ENCODE measurements at regions not wholly inside any gene's neighbourhood (a gene's known extent, or its start where the extent isn't known, plus 50 kb on each side); places are given as distances from the start of the nearest gene placed in this dataset.

GRCh38 chr3:55160241-55160983 is 232.6 kb upstream of the LRTM1 start:
- no peaks in the 10 kb centered on the region for H3K36me3 ChIP-seq (ENCODE audit: control insufficient read depth, insufficient read depth, low read length)
- no peaks in the 10 kb centered on the region for H3K9me3 ChIP-seq (ENCODE audit: control insufficient read depth, insufficient read depth, low read length)
- no peak overlapping the region for H3K27ac ChIP-seq (ENCODE audit: low read depth, low read length)
- no peak overlapping the region for H3K9ac ChIP-seq (ENCODE audit: low read depth, low read length)
- H3K4me1 ChIP-seq (ENCODE audit: control insufficient read depth, insufficient read depth, low read length): no peaks in the 10 kb centered on the region; the same call in 1 of the 2 replicates
- H3K4me3 ChIP-seq (ENCODE audit: low read depth, low read length): no peak overlapping the region
- no peaks in the 10 kb centered on the region for H3K27me3 ChIP-seq (ENCODE audit: control insufficient read depth, insufficient read depth, low read length)

DNA sequence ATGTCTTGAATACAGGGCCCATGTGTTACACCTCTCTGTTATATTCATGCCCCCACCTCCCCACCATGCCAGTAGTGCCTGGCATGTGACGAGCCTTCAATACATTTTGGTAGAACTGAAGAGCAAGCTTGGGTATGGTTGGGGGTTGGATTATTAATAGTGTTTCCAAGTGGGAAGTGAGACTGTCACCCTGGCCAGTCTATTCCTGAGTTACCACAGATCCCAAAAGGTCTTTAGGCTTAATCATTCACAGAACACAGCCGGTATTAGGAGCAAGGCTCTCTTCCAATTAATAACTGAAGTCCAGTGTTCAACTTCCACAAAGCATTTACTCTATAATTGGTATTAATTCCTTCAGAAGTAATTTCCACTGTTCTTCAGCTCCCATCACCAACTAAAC is 231.9 kb upstream of the LRTM1 start:
- Histone ChIP-seq H3K4me3 (ENCODE audit: low read depth, low read length) (no peak overlapping the region), H3K9me3 (ENCODE audit: control insufficient read depth, insufficient read depth, low read length) (no peaks in the 10 kb centered on the region), H3K27ac (ENCODE audit: low read depth, low read length) (no peak overlapping the region), H3K4me1 (ENCODE audit: control insufficient read depth, insufficient read depth, low read length) (no peaks in the 10 kb centered on the region; the same call in 1 of the 2 replicates), H3K36me3 (ENCODE audit: control insufficient read depth, insufficient read depth, low read length) (no peaks in the 10 kb centered on the region), H3K27me3 (ENCODE audit: control insufficient read depth, insufficient read depth, low read length) (no peaks in the 10 kb centered on the region), H3K9ac (ENCODE audit: low read depth, low read length) (no peak overlapping the region)

DNA sequence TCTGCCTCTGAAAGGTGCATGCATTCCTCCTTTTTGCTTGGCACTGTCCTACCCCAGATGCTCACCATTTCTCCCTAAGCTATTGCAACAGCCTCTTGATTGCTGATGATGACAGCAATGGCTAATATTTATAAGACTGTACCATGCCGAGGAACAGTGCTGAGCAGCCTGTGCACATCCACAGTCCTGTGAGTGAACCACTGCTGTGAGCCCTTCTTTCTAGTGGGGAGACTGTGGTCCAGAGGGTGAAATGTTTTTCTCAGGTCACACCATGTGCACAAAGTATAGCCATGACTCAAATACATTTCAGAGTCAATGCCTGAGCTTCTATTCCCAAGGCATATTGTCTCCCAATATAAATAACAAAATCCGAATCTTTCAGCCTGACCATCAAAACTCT is 231.2 kb upstream of the LRTM1 start:
- no peak overlapping the region for H3K9ac ChIP-seq (ENCODE audit: low read depth, low read length)
- H3K4me3 ChIP-seq (ENCODE audit: low read depth, low read length): no peak overlapping the region
- H3K36me3 ChIP-seq (ENCODE audit: control insufficient read depth, insufficient read depth, low read length): no peaks in the 10 kb centered on the region
- H3K9me3 ChIP-seq (ENCODE audit: control insufficient read depth, insufficient read depth, low read length): no peaks in the 10 kb centered on the region
- no peak overlapping the region for H3K27ac ChIP-seq (ENCODE audit: low read depth, low read length)
- no peaks in the 10 kb centered on the region for H3K27me3 ChIP-seq (ENCODE audit: control insufficient read depth, insufficient read depth, low read length)
- no peaks in the 10 kb centered on the region; the same call in 1 of the 2 replicates for H3K4me1 ChIP-seq (ENCODE audit: control insufficient read depth, insufficient read depth, low read length)

GRCh38 chr3:55158345-55158744 is 230.5 kb upstream of the LRTM1 start:
- no peak overlapping the region for H3K4me3 ChIP-seq (ENCODE audit: low read depth, low read length)
- no peak overlapping the region for H3K27ac ChIP-seq (ENCODE audit: low read depth, low read length)
- no peaks in the 10 kb centered on the region for H3K27me3 ChIP-seq (ENCODE audit: control insufficient read depth, insufficient read depth, low read length)
- no peaks in the 10 kb centered on the region for H3K36me3 ChIP-seq (ENCODE audit: control insufficient read depth, insufficient read depth, low read length)
- no peaks in the 10 kb centered on the region; the same call in 1 of the 2 replicates for H3K4me1 ChIP-seq (ENCODE audit: control insufficient read depth, insufficient read depth, low read length)
- H3K9me3 ChIP-seq (ENCODE audit: control insufficient read depth, insufficient read depth, low read length): no peaks in the 10 kb centered on the region
- H3K9ac ChIP-seq (ENCODE audit: low read depth, low read length): no peak overlapping the region

- no peak overlapping the region for H3K9ac ChIP-seq (ENCODE audit: low read depth, low read length)
- no peaks in the 10 kb centered on the region; the same call in 1 of the 2 replicates for H3K4me1 ChIP-seq (ENCODE audit: control insufficient read depth, insufficient read depth, low read length)
- H3K36me3 ChIP-seq (ENCODE audit: control insufficient read depth, insufficient read depth, low read length): no peaks in the 10 kb centered on the region
- H3K9me3 ChIP-seq (ENCODE audit: control insufficient read depth, insufficient read depth, low read length): no peaks in the 10 kb centered on the region
- H3K27ac ChIP-seq (ENCODE audit: low read depth, low read length): no peak overlapping the region
- H3K4me3 ChIP-seq (ENCODE audit: low read depth, low read length): no peak overlapping the region
- no peaks in the 10 kb centered on the region for H3K27me3 ChIP-seq (ENCODE audit: control insufficient read depth, insufficient read depth, low read length)
Observed at GRCh38 chr3:55157731-55158130, 229.9 kb upstream of the LRTM1 start.

- no peak overlapping the region for H3K9ac ChIP-seq (ENCODE audit: low read depth, low read length)
- no peak overlapping the region for H3K27ac ChIP-seq (ENCODE audit: low read depth, low read length)
- no peaks in the 10 kb centered on the region; the same call in 1 of the 2 replicates for H3K4me1 ChIP-seq (ENCODE audit: control insufficient read depth, insufficient read depth, low read length)
- H3K36me3 ChIP-seq (ENCODE audit: control insufficient read depth, insufficient read depth, low read length): no peaks in the 10 kb centered on the region
- no peaks in the 10 kb centered on the region for H3K27me3 ChIP-seq (ENCODE audit: control insufficient read depth, insufficient read depth, low read length)
- H3K4me3 ChIP-seq (ENCODE audit: low read depth, low read length): no peak overlapping the region
- no peaks in the 10 kb centered on the region for H3K9me3 ChIP-seq (ENCODE audit: control insufficient read depth, insufficient read depth, low read length)
Observed at GRCh38 chr3:55156851-55157650, 229.2 kb upstream of the LRTM1 start.

DNA sequence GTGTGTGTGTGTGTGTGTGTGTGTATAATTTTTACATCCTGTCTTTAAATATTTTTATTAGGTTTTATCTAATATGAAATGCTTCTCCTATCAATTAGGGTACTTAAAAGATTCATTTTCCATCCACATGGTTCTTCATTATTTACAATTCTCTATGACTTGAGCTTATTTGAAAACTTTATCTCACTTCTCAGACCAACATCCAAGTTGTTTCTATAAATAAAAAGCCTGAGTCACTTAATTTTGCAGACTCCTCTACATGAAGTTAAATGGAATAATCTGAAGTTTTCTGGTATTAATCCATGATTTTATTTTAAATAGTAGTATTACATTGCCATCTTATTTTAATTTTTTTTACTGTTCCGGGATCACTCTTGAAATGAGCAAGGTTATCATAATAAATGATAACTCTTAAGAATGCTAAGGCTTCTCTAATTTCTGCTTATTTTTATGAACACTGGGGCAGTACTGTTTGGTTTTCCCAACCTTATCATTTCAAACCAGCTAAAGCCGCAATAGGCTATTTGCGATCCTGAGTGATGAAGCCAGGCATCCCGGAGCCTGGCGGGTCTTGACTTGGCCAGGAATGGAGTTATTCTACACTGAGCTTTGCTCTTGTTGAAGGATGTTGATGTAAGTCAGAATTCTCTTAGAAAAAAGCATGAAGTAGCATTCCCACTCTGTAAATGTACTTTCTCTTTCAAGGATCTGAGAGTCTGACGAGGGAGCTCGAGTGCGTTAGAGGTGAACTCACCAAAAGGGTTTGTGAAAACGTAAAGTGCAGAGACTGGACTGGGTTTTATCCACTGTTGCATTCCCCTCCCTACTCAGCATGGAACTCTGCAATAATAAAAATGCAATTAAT is 220.2 kb upstream of the LRTM1 start:
- Histone ChIP-seq H3K4me3 (ENCODE audit: low read depth, low read length) (no peak overlapping the region), H3K9ac (ENCODE audit: low read depth, low read length) (no peak overlapping the region)

DNA sequence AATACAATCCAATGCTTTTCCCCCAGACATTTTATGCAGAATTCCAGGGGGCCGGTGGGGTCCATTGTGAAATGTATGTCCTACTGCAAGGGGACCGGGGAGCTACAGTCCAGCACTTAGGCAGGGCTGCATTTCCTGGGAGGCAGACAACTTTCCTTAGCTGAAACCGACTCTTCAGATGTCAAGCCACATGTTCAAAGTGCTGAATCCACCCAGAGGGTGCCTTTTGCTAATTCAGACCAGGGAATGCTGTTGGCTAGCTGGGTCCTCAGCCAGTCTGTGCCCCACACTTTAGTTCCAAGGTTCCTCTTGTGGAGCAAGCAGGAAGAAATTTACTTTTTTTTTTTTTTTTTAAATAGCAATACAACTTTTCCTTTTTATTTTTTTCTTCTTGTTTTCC is 219.5 kb upstream of the LRTM1 start:
- Histone ChIP-seq H3K9me3 (ENCODE audit: control insufficient read depth, insufficient read depth, low read length) (no peaks in the 10 kb centered on the region), H3K27me3 (ENCODE audit: control insufficient read depth, insufficient read depth, low read length) (no peaks in the 10 kb centered on the region), H3K36me3 (ENCODE audit: control insufficient read depth, insufficient read depth, low read length) (no peaks in the 10 kb centered on the region), H3K27ac (ENCODE audit: low read depth, low read length) (no peak overlapping the region), H3K4me3 (ENCODE audit: low read depth, low read length) (no peak overlapping the region), H3K4me1 (ENCODE audit: control insufficient read depth, insufficient read depth, low read length) (no peaks in the 10 kb centered on the region), H3K9ac (ENCODE audit: low read depth, low read length) (no peak overlapping the region)

More for the DNA sequence above, 220.2 kb upstream of the LRTM1 start:
- H3K36me3 ChIP-seq (ENCODE audit: control insufficient read depth, insufficient read depth, low read length): no peaks in the 10 kb centered on the region
- no peaks in the 10 kb centered on the region for H3K4me1 ChIP-seq (ENCODE audit: control insufficient read depth, insufficient read depth, low read length)
- no peaks in the 10 kb centered on the region for H3K9me3 ChIP-seq (ENCODE audit: control insufficient read depth, insufficient read depth, low read length)
- H3K27ac ChIP-seq (ENCODE audit: low read depth, low read length): no peak overlapping the region
- H3K27me3 ChIP-seq (ENCODE audit: control insufficient read depth, insufficient read depth, low read length): no peaks in the 10 kb centered on the region

DNA sequence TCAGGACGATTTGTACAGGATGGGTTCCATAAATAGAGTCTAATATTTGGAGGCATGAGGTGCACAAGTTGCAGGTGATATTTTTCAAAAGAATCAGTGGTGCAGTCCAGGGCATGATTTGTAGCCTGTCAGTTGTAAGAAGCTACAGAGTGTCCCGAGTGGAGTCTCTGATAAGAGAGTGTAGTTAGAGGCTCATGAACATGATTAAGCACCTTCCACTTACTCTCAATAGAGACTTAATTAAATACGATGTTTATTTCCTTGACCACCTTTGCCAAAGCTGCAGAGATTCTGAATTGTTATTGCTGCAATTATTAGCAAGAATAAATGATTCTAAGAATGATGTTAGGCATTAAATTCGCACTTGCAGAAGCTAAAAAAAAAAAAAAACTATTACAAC is 218.4 kb upstream of the LRTM1 start:
- H3K9me3 ChIP-seq (ENCODE audit: control insufficient read depth, insufficient read depth, low read length): no peaks in the 10 kb centered on the region
- no peak overlapping the region for H3K9ac ChIP-seq (ENCODE audit: low read depth, low read length)
- no peaks in the 10 kb centered on the region for H3K36me3 ChIP-seq (ENCODE audit: control insufficient read depth, insufficient read depth, low read length)
- H3K27me3 ChIP-seq (ENCODE audit: control insufficient read depth, insufficient read depth, low read length): no peaks in the 10 kb centered on the region
- H3K4me1 ChIP-seq (ENCODE audit: control insufficient read depth, insufficient read depth, low read length): no peaks in the 10 kb centered on the region
- H3K27ac ChIP-seq (ENCODE audit: low read depth, low read length): no peak overlapping the region
- H3K4me3 ChIP-seq (ENCODE audit: low read depth, low read length): no peak overlapping the region

GRCh38 chr3:55144015-55144673 is 216.3 kb upstream of the LRTM1 start:
- Histone ChIP-seq H3K36me3 (ENCODE audit: control insufficient read depth, insufficient read depth, low read length) (no peaks in the 10 kb centered on the region), H3K9me3 (ENCODE audit: control insufficient read depth, insufficient read depth, low read length) (no peaks in the 10 kb centered on the region), H3K4me3 (ENCODE audit: low read depth, low read length) (no peak overlapping the region), H3K9ac (ENCODE audit: low read depth, low read length) (no peak overlapping the region), H3K27ac (ENCODE audit: low read depth, low read length) (no peak overlapping the region), H3K4me1 (ENCODE audit: control insufficient read depth, insufficient read depth, low read length) (no peaks in the 10 kb centered on the region), H3K27me3 (ENCODE audit: control insufficient read depth, insufficient read depth, low read length) (no peaks in the 10 kb centered on the region)

Measured in HUES48 (cell line).